K562 (cell line): ENCODE measurements at regions not wholly inside any gene's neighbourhood (a gene's known extent, or its start where the extent isn't known, plus 50 kb on each side); places are given as distances from the start of the nearest gene placed in this dataset.

ENCODE experiments used
- ATAC-seq: fragments of 200-7000 bp; cut with Tn5 transposase; 3 replicates; pipeline ENCODE4 v1.9.1; 2020; ENCODE audit warnings: moderate library complexity
- BruUV-seq: library from RNA; stranded (reverse); fragments of 400-500 nt; replicated peaks from 2 replicates; lab custom pipeline; 2021; lab: Mats Ljungman, UMichigan
- CTCF ChIA-PET: fragments of 300-600 bp; formaldehyde crosslinking; extraction: SDS; loops from one replicate; lab custom pipeline; 2021; ENCODE audit warnings: low intra/inter-chr PET ratio; lab: Yijun Ruan, JAX
- POLR2A ChIA-PET: fragments of 300-600, 350-650 bp; sonication (Branson Sonifier 250); formaldehyde crosslinking; extraction: SDS; loops from one replicate; lab custom pipeline; 2021; ENCODE audit warnings: antibody characterized with exemption, inconsistent platforms; lab: Yijun Ruan, JAX
- DNase-seq, 4 experiments: peaks; one replicate each; pipeline versions ENCODE4 v3.0.0 to v3.0.0-alpha.2; 2011 to 2018; ENCODE audit warnings: low spot score in 3 of 4, mixed read lengths in 3 of 4; ENCODE audit errors: extremely low read depth in 1 of 4
- FAIRE-seq: peaks from 2 replicates; lab custom pipeline; 2011; peaks lifted over from hg19 to GRCh38; lab: Jason Lieb, UNC
- H2AFZ ChIP-seq: 2 replicates; pipeline ENCODE4 v1.6.0; 2011; ENCODE audit warnings: low read depth, low read length, control low read depth, inconsistent platforms
- H3K27ac ChIP-seq: fragments of 200-600 bp; 3 replicates; pipeline ENCODE4 v1.8.0; 2011; ENCODE audit warnings: low read depth, mild to moderate bottlenecking, control low read depth, inconsistent platforms, low read length, moderate library complexity, mixed read lengths; ENCODE audit errors: extremely low read depth
- H3K27me3 ChIP-seq, 2 experiments: fragments of 300-600 bp in 1 of 2; 2 replicates in 1 of 2; 3 replicates in 1 of 2; pipeline versions ENCODE4 v1.6.0 to v1.8.0; 2011; ENCODE audit warnings: inconsistent platforms in 2 of 2, low read length in 2 of 2, mild to moderate bottlenecking in 1 of 2, mixed read lengths in 1 of 2, moderate library complexity in 1 of 2; ENCODE audit not compliant: control insufficient read depth in 2 of 2, insufficient read depth in 2 of 2
- H3K36me3 ChIP-seq: fragments of 300-600 bp; 3 replicates; pipeline ENCODE4 v1.8.0; 2011; ENCODE audit warnings: mild to moderate bottlenecking, low read length, inconsistent platforms; ENCODE audit not compliant: control insufficient read depth, insufficient read depth
- H3K4me1 ChIP-seq, 2 experiments: fragments of 200-600 bp in 1 of 2; replicated peaks in 1 of 2; 2 replicates in 1 of 2; 3 replicates in 1 of 2; pipeline versions ENCODE4 v1.5.1 to v1.8.0; 2011; ENCODE audit warnings: inconsistent platforms in 2 of 2, low read length in 2 of 2, mild to moderate bottlenecking in 1 of 2, mixed read lengths in 1 of 2, moderate library complexity in 1 of 2; ENCODE audit not compliant: control insufficient read depth in 2 of 2, insufficient read depth in 2 of 2
- H3K4me2 ChIP-seq: 2 replicates; pipeline ENCODE4 v1.6.1; 2011; ENCODE audit warnings: low read length, control low read depth, inconsistent platforms, mixed read lengths; ENCODE audit not compliant: insufficient read depth
- H3K4me3 ChIP-seq: fragments of 200-600 bp; sonication (generic), shearing (Covaris generic); 2 replicates; pipeline ENCODE4 v1.5.1; 2016; ENCODE audit warnings: control low read depth, inconsistent platforms
- H3K79me2 ChIP-seq: fragments of 200-600 bp; 3 replicates; pipeline ENCODE4 v1.8.0; 2011; ENCODE audit warnings: low read length, inconsistent platforms; ENCODE audit not compliant: control insufficient read depth, insufficient read depth
- H3K9ac ChIP-seq, 2 experiments: 2 replicates each; pipeline versions ENCODE4 v1.6.0 to v1.6.1; 2011; ENCODE audit warnings: low read depth in 2 of 2, low read length in 2 of 2, control low read depth in 1 of 2, inconsistent platforms in 1 of 2, mild to moderate bottlenecking in 1 of 2, mixed read lengths in 1 of 2; ENCODE audit not compliant: insufficient read depth in 1 of 2
- H3K9me1 ChIP-seq: one replicate; pipeline ENCODE4 v1.6.0; 2011; ENCODE audit warnings: inconsistent platforms, mild to moderate bottlenecking, low read length, moderate library complexity; ENCODE audit not compliant: control insufficient read depth, insufficient read depth
- H3K9me3 ChIP-seq: replicated peaks from 2 replicates; pipeline ENCODE4 v1.5.1; 2011; ENCODE audit warnings: low read depth, low read length, inconsistent platforms; ENCODE audit not compliant: control insufficient read depth, insufficient read depth
- H4K20me1 ChIP-seq: replicated peaks from 2 replicates; pipeline ENCODE4 v1.6.1; 2011; ENCODE audit warnings: low read length, inconsistent platforms, mixed read lengths; ENCODE audit not compliant: control insufficient read depth, insufficient read depth
- CHD1 ChIP-seq: fragments of 200-600 bp; sonication (generic); IDR thresholded peaks from one replicate; pipeline ENCODE4 v1.6.1; 2012; ENCODE audit warnings: mild to moderate bottlenecking, moderate library complexity, low read length, inconsistent platforms
- HDAC2 ChIP-seq: fragments of 450-650 bp; IDR thresholded peaks from 2 replicates; pipeline ENCODE4 v1.6.1; 2016; ENCODE audit warnings: mild to moderate bottlenecking
- ILK ChIP-seq: fragments of 450-650 bp; IDR thresholded peaks from 2 replicates; pipeline ENCODE4 v1.6.1; 2016; ENCODE audit warnings: missing genetic modification characterization, low read depth, mild to moderate bottlenecking, missing compliant biosample characterization, moderate library complexity, borderline replicate concordance
- MTF1 ChIP-seq: fragments of 250-450 bp; sonication (Bioruptor Pico); IDR thresholded peaks from 2 replicates; pipeline ENCODE4 v1.9.0; 2021; ENCODE audit warnings: moderate library complexity, mild to moderate bottlenecking, inconsistent platforms, borderline replicate concordance
- MYBL2 ChIP-seq, 2 experiments: fragments of 450-650 bp in 1 of 2; sonication (generic) in 1 of 2; formaldehyde crosslinking in 1 of 2; IDR thresholded peaks; 2 replicates each; pipeline versions ENCODE4 v1.6.1 to v1.8.1; 2017 to 2022; ENCODE audit warnings: borderline replicate concordance in 1 of 2, inconsistent platforms in 1 of 2, low read depth in 1 of 2, mild to moderate bottlenecking in 1 of 2, missing genetic modification reagents in 1 of 2, moderate library complexity in 1 of 2
- TOE1 ChIP-seq, 2 experiments: fragments of 450-650 bp in 1 of 2; sonication (generic) in 1 of 2; formaldehyde crosslinking in 1 of 2; IDR thresholded peaks; 2 replicates each; pipeline versions ENCODE4 v1.7.1 to v1.8.0; 2016 to 2022; ENCODE audit warnings: borderline replicate concordance in 2 of 2, mild to moderate bottlenecking in 2 of 2, antibody characterized with exemption in 1 of 2, inconsistent platforms in 1 of 2, low read depth in 1 of 2, missing genetic modification reagents in 1 of 2, moderate library complexity in 1 of 2
- ZNF174 ChIP-seq: fragments of 250-450 bp; sonication (Bioruptor Pico); IDR thresholded peaks from 2 replicates; pipeline ENCODE4 v1.4.0; 2020; ENCODE audit warnings: mild to moderate bottlenecking
- ZNF316 ChIP-seq: fragments of 450-650 bp; IDR thresholded peaks from 2 replicates; pipeline ENCODE4 v1.6.1; 2016
- ZNF583 ChIP-seq: fragments of 250-450 bp; sonication (Bioruptor Pico); IDR thresholded peaks from 2 replicates; pipeline ENCODE4 v1.4.0; 2020
- WGBS: fragments of 100-300 bp; shearing (Covaris generic); methylation state at CpG from one replicate; pipeline ENCODE4 v1.1.6; 2016; ENCODE audit warnings: low coverage, mixed read lengths; ENCODE audit not compliant: insufficient coverage; ENCODE audit errors: missing lambda C conversion rate; 5-methylcytosine and 5-hydroxymethylcytosine counted together
- in situ Hi-C: fragments of 300-500 bp; cut with MboI; formaldehyde crosslinking; loops from 4 replicates; pipeline ENCODE4 v1.15.0; 2018; ENCODE audit warnings: inconsistent platforms, mixed read lengths
- intact Hi-C: fragments of 100-400 bp; cut with micrococcal nuclease; formaldehyde crosslinking; loops from 2 replicates; pipeline ENCODE4 v1.14.2; 2022
- TF ChIP-seq, protein P1 (sequence below): sonication (generic); formaldehyde crosslinking; IDR thresholded peaks from 2 replicates; pipeline ENCODE4 v1.9.0; 2022; ENCODE audit warnings: mild to moderate bottlenecking, missing genetic modification reagents

- no peak for TF ChIP-seq TOE1 (IDR thresholded peaks at IDR 0.05; ENCODE audit: borderline replicate concordance)
- TF ChIP-seq TOE1 (CRISPR knock-in tag; IDR thresholded peaks at IDR 0.05; ENCODE audit: borderline replicate concordance, low read depth): no peak
- no peak for TF ChIP-seq ZNF583
- no peak for TF ChIP-seq ILK
- TF ChIP-seq ZNF316: no peak
- TF ChIP-seq, protein P1, sequence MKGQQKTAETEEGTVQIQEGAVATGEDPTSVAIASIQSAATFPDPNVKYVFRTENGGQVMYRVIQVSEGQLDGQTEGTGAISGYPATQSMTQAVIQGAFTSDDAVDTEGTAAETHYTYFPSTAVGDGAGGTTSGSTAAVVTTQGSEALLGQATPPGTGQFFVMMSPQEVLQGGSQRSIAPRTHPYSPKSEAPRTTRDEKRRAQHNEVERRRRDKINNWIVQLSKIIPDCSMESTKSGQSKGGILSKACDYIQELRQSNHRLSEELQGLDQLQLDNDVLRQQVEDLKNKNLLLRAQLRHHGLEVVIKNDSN (CRISPR knock-in tag): no peak
- TF ChIP-seq HDAC2: no peak
- no peak for TF ChIP-seq MYBL2 (IDR thresholded peaks at IDR 0.05; ENCODE audit: low read depth)
- no peak for TF ChIP-seq MYBL2 (CRISPR knock-in tag; IDR thresholded peaks at IDR 0.05; ENCODE audit: borderline replicate concordance)
- no peak for TF ChIP-seq ZNF174
Observed at GRCh38 chr14:101135796-101136742, 232.5 kb upstream of the RTL1 start (continued).

DNA sequence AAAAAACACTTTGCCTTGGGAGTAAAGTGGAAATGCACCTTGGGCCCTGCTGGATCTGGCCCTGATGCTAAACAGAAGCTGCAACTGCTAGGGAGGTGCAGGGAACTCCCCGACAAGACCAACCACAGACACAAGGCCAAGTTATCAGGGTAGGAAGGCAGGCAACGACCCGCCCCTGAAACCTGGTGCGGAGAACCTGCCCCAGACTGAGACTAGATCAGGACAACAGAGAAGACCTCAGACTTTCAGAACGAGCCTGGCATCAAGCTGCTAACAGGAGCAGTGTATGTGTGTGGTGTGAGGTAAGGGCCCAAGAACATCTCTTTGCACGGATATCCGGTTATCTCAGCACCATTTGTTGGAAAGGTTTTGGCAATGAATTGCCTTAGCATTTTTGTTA, 233.7 kb upstream of the RTL1 start:
- H3K27ac ChIP-seq: no peak overlapping the region
- H3K9me1 ChIP-seq: no peaks in the 10 kb centered on the region
- H3K36me3 ChIP-seq: no peaks in the 10 kb centered on the region
- in situ Hi-C loops (no loop called here), intact Hi-C loops (no loop called here)
- no peaks in the 10 kb centered on the region for H3K9me3 ChIP-seq
- no peaks in the 10 kb centered on the region for H4K20me1 ChIP-seq
- H3K27me3 ChIP-seq: peaks cover 0 to 29% of the 10 kb centered on the region in 2 experiments; a peak in 2 of 5 replicates
- ChIA-PET CTCF (no interaction called here), POLR2A (interaction anchor here (0.7 kb wide), 1 partner anchor 269 kb away, joined by 3 read pairs; no protein-coding TSS in a partner anchor)
- FAIRE-seq: no peak
- TF ChIP-seq CHD1 (no peak), MTF1 (CRISPR knock-in tag) (no peak)
- DNase-seq: no peak
- no TSS peak for BruUV-seq
- no peak for ATAC-seq
- no peak overlapping the region for H3K9ac ChIP-seq
- no peak overlapping the region for H2AFZ ChIP-seq
- no peaks in the 10 kb centered on the region; a peak in 1 of 5 replicates for H3K4me1 ChIP-seq
- 0% methylated on average over 7 of the region's 7 CpGs for WGBS
- H3K79me2 ChIP-seq: no peaks in the 10 kb centered on the region
- no peak overlapping the region for H3K4me3 ChIP-seq
- no peak overlapping the region for H3K4me2 ChIP-seq
